H1 (cell line): ENCODE measurements at regions not wholly inside any gene's neighbourhood (a gene's known extent, or its start where the extent isn't known, plus 50 kb on each side); places are given as distances from the start of the nearest gene placed in this dataset.

Source experiments
- BRCA1 ChIP-seq: IDR thresholded peaks from 2 replicates; pipeline ENCODE4 v1.6.1; 2012; ENCODE audit warnings: low read depth, low read length, improper control_type of control experiment
- CEBPB ChIP-seq: IDR thresholded peaks from 2 replicates; pipeline ENCODE4 v1.6.1; 2012; ENCODE audit warnings: low read depth, low read length
- CHD7 ChIP-seq: fragments of 300-600 bp; sonication (generic); IDR thresholded peaks from 2 replicates; pipeline ENCODE4 v1.7.1; 2012; ENCODE audit warnings: low read length, moderate library complexity, mild to moderate bottlenecking, inconsistent platforms; ENCODE audit not compliant: insufficient replicate concordance
- E2F6 ChIP-seq: IDR thresholded peaks from 2 replicates; pipeline ENCODE4 v1.6.1; 2012; ENCODE audit warnings: inconsistent platforms
- EP300 ChIP-seq, 2 experiments: IDR thresholded peaks; 1 replicate in 1 of 2; 2 replicates in 1 of 2; pipeline ENCODE4 v1.6.1; 2011 to 2012; ENCODE audit warnings: low read depth in 2 of 2, low read length in 2 of 2, mild to moderate bottlenecking in 2 of 2, borderline replicate concordance in 1 of 2, inconsistent platforms in 1 of 2, moderate library complexity in 1 of 2
- NRF1 ChIP-seq: IDR thresholded peaks from 2 replicates; pipeline ENCODE4 v1.6.1; 2011; ENCODE audit warnings: mild to moderate bottlenecking, low read depth, low read length, improper control_type of control experiment
- SP1 ChIP-seq: IDR thresholded peaks from 2 replicates; pipeline ENCODE4 v1.6.1; 2011; ENCODE audit warnings: low read depth, low read length
- TCF12 ChIP-seq: IDR thresholded peaks from 2 replicates; pipeline ENCODE4 v1.6.1; 2011; ENCODE audit warnings: low read depth, mild to moderate bottlenecking, low read length
- TF ChIP-seq, protein P1 (sequence below): IDR thresholded peaks from 2 replicates; pipeline ENCODE4 v1.6.1; 2011; ENCODE audit warnings: low read depth, mild to moderate bottlenecking, low read length; ENCODE audit not compliant: insufficient read depth

DNA sequence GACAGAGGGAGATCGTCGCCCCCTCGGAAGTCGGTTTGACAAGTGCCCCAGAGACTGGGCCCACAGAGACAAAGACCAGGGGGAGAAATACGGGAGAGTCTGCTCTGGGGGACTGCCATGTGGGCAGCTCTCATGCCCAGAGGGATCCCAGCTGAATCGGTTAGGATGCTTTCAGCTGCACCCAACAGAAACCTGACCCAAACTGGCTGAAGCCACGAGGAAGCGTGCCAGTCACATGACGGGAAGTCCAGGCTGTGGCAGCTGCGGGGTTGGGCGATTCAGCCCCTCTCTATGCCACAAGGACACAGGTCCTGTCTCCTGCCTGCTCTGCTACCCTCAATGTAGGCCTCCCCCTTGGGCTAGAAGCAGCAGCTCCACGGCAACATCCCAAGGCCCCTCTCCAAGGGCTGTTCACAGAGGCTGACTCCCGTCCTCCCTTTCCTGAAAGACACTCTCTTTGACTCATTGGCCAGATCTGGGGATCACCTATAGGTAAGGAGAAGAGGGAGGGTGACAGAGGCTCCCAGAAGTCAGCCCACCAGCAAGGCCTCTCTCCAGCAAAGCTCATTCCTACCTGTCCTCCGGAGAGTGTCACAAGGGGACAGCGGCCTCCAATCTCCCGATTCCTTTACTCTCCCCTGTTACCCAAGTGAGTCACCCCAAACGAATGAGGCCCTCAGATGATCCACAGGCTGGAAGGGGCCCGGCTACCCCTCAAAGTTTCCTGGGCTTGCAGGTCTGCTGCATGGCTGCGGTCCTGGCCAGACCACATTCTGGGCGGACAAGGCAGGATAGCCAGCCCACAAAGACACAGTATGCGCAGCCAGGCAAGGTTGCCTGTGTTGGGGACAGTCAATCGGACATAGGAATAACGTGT is 75.8 kb downstream of the RBFOX3 start (continued):
- TF ChIP-seq CHD7 (no peak), E2F6 (no peak), BRCA1 (no peak), CEBPB (no peak), TCF12 (no peak), SP1 (no peak), NRF1 (no peak), EP300 (IDR thresholded peaks at IDR 0.05; ENCODE audit: borderline replicate concordance in 1 of 2, low read depth in 2 of 2, low read length in 2 of 2) (no peak)
- TF ChIP-seq, protein P1, sequence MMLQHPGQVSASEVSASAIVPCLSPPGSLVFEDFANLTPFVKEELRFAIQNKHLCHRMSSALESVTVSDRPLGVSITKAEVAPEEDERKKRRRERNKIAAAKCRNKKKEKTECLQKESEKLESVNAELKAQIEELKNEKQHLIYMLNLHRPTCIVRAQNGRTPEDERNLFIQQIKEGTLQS: no peak
